H9 (cell line): ENCODE measurements at regions not wholly inside any gene's neighbourhood (a gene's known extent, or its start where the extent isn't known, plus 50 kb on each side); places are given as distances from the start of the nearest gene placed in this dataset.

ENCODE experiments used
- DNase-seq: peaks from one replicate; pipeline ENCODE4 v3.0.0-alpha.2; 2017
- H2AFZ ChIP-seq: one replicate; pipeline ENCODE4 v1.6.1; 2013; ENCODE audit warnings: mild to moderate bottlenecking, low read length, control low read depth, moderate library complexity
- H2AK5ac ChIP-seq: 2 replicates; pipeline ENCODE4 v1.6.1; 2013; ENCODE audit warnings: low read length, control low read depth, mixed read lengths; ENCODE audit not compliant: insufficient read length
- H2BK120ac ChIP-seq: one replicate; pipeline ENCODE4 v1.6.1; 2013; ENCODE audit warnings: low read depth, mild to moderate bottlenecking, low read length, control low read depth, inconsistent platforms; ENCODE audit not compliant: poor library complexity, severe bottlenecking
- H2BK12ac ChIP-seq: 2 replicates; pipeline ENCODE4 v1.6.1; 2013; ENCODE audit warnings: low read length, control low read depth, mixed read lengths, low read depth; ENCODE audit not compliant: insufficient read length
- H2BK15ac ChIP-seq: 2 replicates; pipeline ENCODE4 v1.6.1; 2013; ENCODE audit warnings: low read depth, low read length, control low read depth
- H2BK20ac ChIP-seq: one replicate; pipeline ENCODE4 v1.6.1; 2013; ENCODE audit warnings: low read depth, mild to moderate bottlenecking, low read length, control low read depth, inconsistent platforms; ENCODE audit not compliant: poor library complexity, severe bottlenecking
- H2BK5ac ChIP-seq: 2 replicates; pipeline ENCODE4 v1.6.1; 2013; ENCODE audit warnings: low read length, control low read depth, mixed read lengths; ENCODE audit not compliant: insufficient read length
- H3K14ac ChIP-seq: 2 replicates; pipeline ENCODE4 v1.6.1; 2013; ENCODE audit warnings: low read length, control low read depth; ENCODE audit not compliant: insufficient read depth
- H3K18ac ChIP-seq: 2 replicates; pipeline ENCODE4 v1.6.1; 2013; ENCODE audit warnings: low read depth, mild to moderate bottlenecking, mixed read lengths, low read length, control low read depth; ENCODE audit not compliant: insufficient read length
- H3K23ac ChIP-seq: 2 replicates; pipeline ENCODE4 v1.6.1; 2013; ENCODE audit warnings: low read length, control low read depth, mixed read lengths, low read depth; ENCODE audit not compliant: insufficient read length
- H3K23me2 ChIP-seq: 2 replicates; pipeline ENCODE4 v1.6.1; 2013; ENCODE audit warnings: low read depth, mild to moderate bottlenecking, mixed read lengths, low read length, control low read depth; ENCODE audit not compliant: insufficient read length, poor library complexity, severe bottlenecking
- H3K27ac ChIP-seq: 2 replicates; pipeline ENCODE4 v1.5.1; 2013; ENCODE audit warnings: low read length, control low read depth, mixed read lengths, low read depth; ENCODE audit not compliant: insufficient read length
- H3K27me3 ChIP-seq: 2 replicates; pipeline ENCODE4 v1.6.1; 2013; ENCODE audit warnings: low read length, control low read depth, inconsistent platforms; ENCODE audit not compliant: insufficient read depth
- H3K4ac ChIP-seq: 2 replicates; pipeline ENCODE4 v1.6.1; 2013; ENCODE audit warnings: low read depth, mild to moderate bottlenecking, control low read depth, inconsistent platforms, low read length, moderate library complexity
- H3K4me1 ChIP-seq: 2 replicates; pipeline ENCODE4 v1.6.1; 2013; ENCODE audit warnings: low read length, control low read depth, inconsistent platforms; ENCODE audit not compliant: insufficient read depth
- H3K4me2 ChIP-seq: 2 replicates; pipeline ENCODE4 v1.6.1; 2013; ENCODE audit warnings: low read length, control low read depth, mixed read lengths; ENCODE audit not compliant: insufficient read length, insufficient read depth
- H3K56ac ChIP-seq: 2 replicates; pipeline ENCODE4 v1.6.1; 2013; ENCODE audit warnings: low read depth, mild to moderate bottlenecking, mixed read lengths, low read length, control low read depth; ENCODE audit not compliant: insufficient read length
- H3K79me1 ChIP-seq: 2 replicates; pipeline ENCODE4 v1.6.1; 2013; ENCODE audit warnings: low read depth, mild to moderate bottlenecking, moderate library complexity, low read length, control low read depth, inconsistent platforms; ENCODE audit not compliant: insufficient read depth, poor library complexity, severe bottlenecking
- H3K79me2 ChIP-seq: 2 replicates; pipeline ENCODE4 v1.6.1; 2013; ENCODE audit warnings: low read length, control low read depth, inconsistent platforms; ENCODE audit not compliant: insufficient read depth
- H3K9ac ChIP-seq: 2 replicates; pipeline ENCODE4 v1.6.1; 2013; ENCODE audit warnings: low read length, control low read depth, mixed read lengths; ENCODE audit not compliant: insufficient read length; ENCODE audit errors: extremely low read depth
- H3K9me3 ChIP-seq: one replicate; pipeline ENCODE4 v1.6.1; 2013; ENCODE audit warnings: low read depth, low read length, inconsistent platforms; ENCODE audit not compliant: control insufficient read depth
- H3T11ph ChIP-seq: one replicate; pipeline ENCODE4 v1.6.1; 2013; ENCODE audit warnings: mild to moderate bottlenecking, low read length, control low read depth, inconsistent platforms
- H4K20me1 ChIP-seq: one replicate; pipeline ENCODE4 v1.6.1; 2013; ENCODE audit not compliant: control insufficient read depth, insufficient read length, insufficient read depth
- H4K5ac ChIP-seq: 2 replicates; pipeline ENCODE4 v1.6.1; 2013; ENCODE audit warnings: low read depth, mild to moderate bottlenecking, mixed read lengths, low read length, control low read depth; ENCODE audit not compliant: insufficient read length
- H4K8ac ChIP-seq: replicated peaks from 2 replicates; pipeline ENCODE4 v1.6.1; 2013; ENCODE audit warnings: low read length, control low read depth, mixed read lengths, low read depth; ENCODE audit not compliant: insufficient read length
- H4K91ac ChIP-seq: 2 replicates; pipeline ENCODE4 v1.6.1; 2013; ENCODE audit warnings: low read depth, mild to moderate bottlenecking, moderate library complexity, mixed read lengths, low read length, control low read depth; ENCODE audit not compliant: insufficient read length
- H3K27ac Mint-ChIP-seq, 3 experiments: 2 replicates in 2 of 3; 3 replicates in 1 of 3; pipeline ENCODE4 v1.8.0; 2020 to 2021; ENCODE audit warnings: mixed read lengths in 3 of 3, mild to moderate bottlenecking in 1 of 3, moderate library complexity in 1 of 3
- H3K27me3 Mint-ChIP-seq: 2 replicates; pipeline ENCODE4 v1.8.0; 2021; ENCODE audit warnings: low read depth, mild to moderate bottlenecking, moderate library complexity, mixed read lengths
- H3K36me3 Mint-ChIP-seq, 3 experiments: 2 replicates in 2 of 3; 3 replicates in 1 of 3; pipeline ENCODE4 v1.8.0; 2020 to 2021; ENCODE audit warnings: low read depth in 3 of 3, mixed read lengths in 3 of 3; ENCODE audit not compliant: insufficient read depth in 1 of 3
- H3K4me1 Mint-ChIP-seq, 2 experiments: 2 replicates each; pipeline ENCODE4 v1.8.0; 2020; ENCODE audit warnings: mixed read lengths in 2 of 2
- H3K4me3 Mint-ChIP-seq, 2 experiments: 2 replicates in 1 of 2; 3 replicates in 1 of 2; pipeline ENCODE4 v1.8.0; 2020 to 2021; ENCODE audit warnings: mild to moderate bottlenecking in 2 of 2, mixed read lengths in 2 of 2, moderate library complexity in 1 of 2
- H3K9me3 Mint-ChIP-seq, 2 experiments: 2 replicates in 1 of 2; 3 replicates in 1 of 2; pipeline ENCODE4 v1.8.0; 2020; ENCODE audit warnings: mild to moderate bottlenecking in 2 of 2, mixed read lengths in 2 of 2, moderate library complexity in 1 of 2
- WGBS: extraction: QIAGEN DNeasy Blood & Tissue Kit; methylation state at CpG from one replicate; pipeline ENCODE4 v1.1.7; 2013; ENCODE audit warnings: missing lambda C conversion rate, low lambda C conversion rate, mixed read lengths; ENCODE audit not compliant: insufficient read length; ENCODE audit errors: extremely low coverage; 5-methylcytosine and 5-hydroxymethylcytosine counted together
- TF ChIP-seq, protein P1 (sequence below): fragments of 200-600 bp; sonication (generic); conservative IDR thresholded peaks from 3 replicates; pipeline ENCODE4 v1.8.0; 2021; ENCODE audit warnings: antibody characterized with exemption, mild to moderate bottlenecking

DNA sequence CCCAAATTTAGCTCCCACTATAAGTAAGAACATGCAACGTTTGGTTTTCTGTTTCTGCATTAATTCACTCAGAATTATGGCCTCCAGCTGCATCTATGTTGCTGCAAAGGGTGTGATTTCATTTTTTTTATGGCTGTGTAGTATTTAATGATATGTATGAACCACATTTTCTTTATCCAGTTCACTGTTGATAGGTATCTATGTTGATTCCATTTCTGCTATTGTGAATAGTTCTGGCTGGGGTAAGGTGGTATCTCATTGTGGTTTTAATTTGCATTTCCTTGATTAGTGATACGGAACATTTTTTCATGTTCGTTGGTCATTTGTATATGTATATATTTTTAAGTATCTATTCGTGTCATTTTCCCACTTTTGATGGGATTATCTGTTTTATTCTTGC lies 674.3 kb downstream of the NUP35 start:
- H3K4me3 Mint-ChIP-seq, result no peak overlapping the region
- Histone ChIP-seq H2BK5ac (no peak overlapping the region), H3K27me3 (no peaks in the 10 kb centered on the region), H2BK15ac (no peak overlapping the region), H3K14ac (no peak overlapping the region), H3K4me1 (no peaks in the 10 kb centered on the region), H3K27ac (no peak overlapping the region), H2BK120ac (no peak overlapping the region), H3K4me2 (no peak overlapping the region), H2BK20ac (no peak overlapping the region), H3K79me2 (no peaks in the 10 kb centered on the region), H3K23ac (no peak overlapping the region), H4K91ac (no peak overlapping the region), H4K5ac (no peak overlapping the region), H2AK5ac (no peak overlapping the region), H3K9me3 (no peaks in the 10 kb centered on the region), H2AFZ (no peak overlapping the region), H3T11ph (no peak overlapping the region), H3K23me2 (no peaks in the 10 kb centered on the region), H4K20me1 (no peaks in the 10 kb centered on the region), H3K56ac (no peak overlapping the region), H3K4ac (no peak overlapping the region), H3K18ac (no peak overlapping the region), H4K8ac (no peak overlapping the region), H3K9ac (no peak overlapping the region), H2BK12ac (no peak overlapping the region), H3K79me1 (no peaks in the 10 kb centered on the region)
- DNase-seq, result no peak
- no peak overlapping the region for H3K27ac Mint-ChIP-seq
- peaks cover 11 to 13% of the 10 kb centered on the region in 2 experiments for H3K9me3 Mint-ChIP-seq
- peaks cover 0 to 9% (median 6%) of the 10 kb centered on the region in 3 experiments; a peak in 4 of 7 replicates for H3K36me3 Mint-ChIP-seq
- H3K27me3 Mint-ChIP-seq, result no peaks in the 10 kb centered on the region
- WGBS, result no CpG with 5 or more reads among the region's 4 CpGs
- no peaks in the 10 kb centered on the region for H3K4me1 Mint-ChIP-seq
- TF ChIP-seq, protein P1, sequence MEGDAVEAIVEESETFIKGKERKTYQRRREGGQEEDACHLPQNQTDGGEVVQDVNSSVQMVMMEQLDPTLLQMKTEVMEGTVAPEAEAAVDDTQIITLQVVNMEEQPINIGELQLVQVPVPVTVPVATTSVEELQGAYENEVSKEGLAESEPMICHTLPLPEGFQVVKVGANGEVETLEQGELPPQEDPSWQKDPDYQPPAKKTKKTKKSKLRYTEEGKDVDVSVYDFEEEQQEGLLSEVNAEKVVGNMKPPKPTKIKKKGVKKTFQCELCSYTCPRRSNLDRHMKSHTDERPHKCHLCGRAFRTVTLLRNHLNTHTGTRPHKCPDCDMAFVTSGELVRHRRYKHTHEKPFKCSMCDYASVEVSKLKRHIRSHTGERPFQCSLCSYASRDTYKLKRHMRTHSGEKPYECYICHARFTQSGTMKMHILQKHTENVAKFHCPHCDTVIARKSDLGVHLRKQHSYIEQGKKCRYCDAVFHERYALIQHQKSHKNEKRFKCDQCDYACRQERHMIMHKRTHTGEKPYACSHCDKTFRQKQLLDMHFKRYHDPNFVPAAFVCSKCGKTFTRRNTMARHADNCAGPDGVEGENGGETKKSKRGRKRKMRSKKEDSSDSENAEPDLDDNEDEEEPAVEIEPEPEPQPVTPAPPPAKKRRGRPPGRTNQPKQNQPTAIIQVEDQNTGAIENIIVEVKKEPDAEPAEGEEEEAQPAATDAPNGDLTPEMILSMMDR, result no peak
